ENCODE measurements at regions not wholly inside any gene's neighbourhood (a gene's known extent, or its start where the extent isn't known, plus 50 kb on each side); places are given as distances from the start of the nearest gene placed in this dataset.

DNA sequence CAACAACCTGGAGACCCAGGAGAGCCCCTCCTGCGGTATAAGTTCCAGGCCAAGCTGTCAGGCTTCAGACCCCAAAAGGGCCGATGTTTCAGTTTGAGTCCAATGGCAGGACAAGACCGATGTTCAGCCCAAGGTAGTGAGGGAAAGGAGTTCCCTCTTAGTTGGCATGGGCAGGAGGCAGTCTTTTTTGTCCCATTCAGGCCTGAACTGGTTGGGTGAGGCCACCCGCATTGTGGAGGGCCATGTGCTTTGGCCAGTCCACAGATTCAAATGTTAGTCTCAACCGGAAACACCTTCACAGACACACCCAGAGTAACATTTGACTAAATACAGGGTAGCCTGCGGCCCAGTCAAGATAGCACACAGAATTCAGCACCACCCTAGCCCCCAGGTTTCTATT, 89.6 kb upstream of the ANKRD10 start:
- peaks cover 5 to 18% (median 12%) of the 10 kb centered on the region in 7 donors for H3K9me3 Mint-ChIP-seq
- TF ChIP-seq, protein P1, sequence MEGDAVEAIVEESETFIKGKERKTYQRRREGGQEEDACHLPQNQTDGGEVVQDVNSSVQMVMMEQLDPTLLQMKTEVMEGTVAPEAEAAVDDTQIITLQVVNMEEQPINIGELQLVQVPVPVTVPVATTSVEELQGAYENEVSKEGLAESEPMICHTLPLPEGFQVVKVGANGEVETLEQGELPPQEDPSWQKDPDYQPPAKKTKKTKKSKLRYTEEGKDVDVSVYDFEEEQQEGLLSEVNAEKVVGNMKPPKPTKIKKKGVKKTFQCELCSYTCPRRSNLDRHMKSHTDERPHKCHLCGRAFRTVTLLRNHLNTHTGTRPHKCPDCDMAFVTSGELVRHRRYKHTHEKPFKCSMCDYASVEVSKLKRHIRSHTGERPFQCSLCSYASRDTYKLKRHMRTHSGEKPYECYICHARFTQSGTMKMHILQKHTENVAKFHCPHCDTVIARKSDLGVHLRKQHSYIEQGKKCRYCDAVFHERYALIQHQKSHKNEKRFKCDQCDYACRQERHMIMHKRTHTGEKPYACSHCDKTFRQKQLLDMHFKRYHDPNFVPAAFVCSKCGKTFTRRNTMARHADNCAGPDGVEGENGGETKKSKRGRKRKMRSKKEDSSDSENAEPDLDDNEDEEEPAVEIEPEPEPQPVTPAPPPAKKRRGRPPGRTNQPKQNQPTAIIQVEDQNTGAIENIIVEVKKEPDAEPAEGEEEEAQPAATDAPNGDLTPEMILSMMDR (IDR thresholded peaks at IDR 0.05): no peak
- intact Hi-C loops (cut with micrococcal nuclease): no loop called here
- Histone ChIP-seq H3K9me3 (replicated peaks in 1 of 2; ENCODE audit: control insufficient read depth in 1 of 2, insufficient read depth in 1 of 2, low read length in 2 of 2) (peaks cover 0 to 16% of the 10 kb centered on the region in 2 donors), H3K4me2 (replicated peaks; ENCODE audit: extremely low read depth, low read length, poor library complexity, severe bottlenecking) (no peak overlapping the region), H3K27me3 (ENCODE audit: control insufficient read depth in 2 of 2, insufficient read depth in 2 of 2, low read length in 2 of 2) (no peaks in the 10 kb centered on the region), H2AFZ (ENCODE audit: insufficient read depth, low read depth, low read length, poor library complexity, severe bottlenecking) (no peak overlapping the region), H4K20me1 (ENCODE audit: insufficient read depth, low read length) (no peaks in the 10 kb centered on the region), H3K79me2 (ENCODE audit: insufficient read depth, low read length) (no peaks in the 10 kb centered on the region), H3K4me1 (ENCODE audit: control insufficient read depth in 1 of 2, insufficient read depth in 2 of 2, low read length in 2 of 2) (no peaks in the 10 kb centered on the region), H3K36me3 (replicated peaks in 1 of 2; ENCODE audit: control insufficient read depth in 1 of 2, insufficient read depth in 2 of 2, low read length in 2 of 2) (no peaks in the 10 kb centered on the region), H3K9ac (ENCODE audit: insufficient read depth, low read length, poor library complexity, severe bottlenecking) (no peak overlapping the region), H3K27ac (ENCODE audit: low read depth in 1 of 2, low read length in 2 of 2) (no peak overlapping the region), H3K4me3 (replicated peaks in 1 of 3; ENCODE audit: low read depth in 2 of 3, low read length in 3 of 3) (no peak overlapping the region)
- H3K36me3 Mint-ChIP-seq: no peaks in the 10 kb centered on the region
- H3K27ac Mint-ChIP-seq: no peak overlapping the region
- H3K4me1 Mint-ChIP-seq: no peaks in the 10 kb centered on the region
- WGBS (ENCODE audit: insufficient coverage): 100% methylated on average over 4 of the region's 6 CpGs
- H3K4me3 Mint-ChIP-seq: no peak overlapping the region
- no peak for DNase-seq
- peaks cover 3 to 7% (median 5%) of the 10 kb centered on the region in 3 donors for H3K27me3 Mint-ChIP-seq (ENCODE audit: low read depth in 3 of 3)

DNA sequence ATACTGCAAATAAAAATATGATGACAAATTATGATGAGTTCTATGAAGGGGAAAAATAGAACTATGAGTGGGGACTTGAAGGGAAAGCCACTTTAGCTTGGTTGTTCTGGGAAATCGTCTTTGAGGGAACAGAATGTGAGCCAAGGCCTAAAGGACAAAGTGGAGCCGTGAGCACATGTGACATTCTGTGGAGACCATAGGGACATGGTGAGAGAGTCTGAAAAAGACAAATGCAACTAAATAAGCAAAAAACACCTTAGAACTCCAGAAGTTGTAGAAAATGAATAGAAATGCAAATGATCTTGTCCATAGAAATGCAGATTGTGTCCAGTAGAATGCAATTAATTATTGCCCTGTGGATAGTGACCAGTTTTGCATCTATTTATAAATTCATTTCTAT, 86.8 kb upstream of the ANKRD10 start:
- Histone ChIP-seq H4K20me1 (ENCODE audit: insufficient read depth, low read length) (no peaks in the 10 kb centered on the region), H3K4me3 (replicated peaks in 1 of 3; ENCODE audit: low read depth in 2 of 3, low read length in 3 of 3) (no peak overlapping the region), H3K4me2 (replicated peaks; ENCODE audit: extremely low read depth, low read length, poor library complexity, severe bottlenecking) (no peak overlapping the region), H2AFZ (ENCODE audit: insufficient read depth, low read depth, low read length, poor library complexity, severe bottlenecking) (no peak overlapping the region), H3K9ac (ENCODE audit: insufficient read depth, low read length, poor library complexity, severe bottlenecking) (no peak overlapping the region), H3K79me2 (ENCODE audit: insufficient read depth, low read length) (no peaks in the 10 kb centered on the region), H3K4me1 (ENCODE audit: control insufficient read depth in 1 of 2, insufficient read depth in 2 of 2, low read length in 2 of 2) (no peaks in the 10 kb centered on the region), H3K27ac (ENCODE audit: low read depth in 1 of 2, low read length in 2 of 2) (no peak overlapping the region), H3K9me3 (replicated peaks in 1 of 2; ENCODE audit: control insufficient read depth in 1 of 2, insufficient read depth in 1 of 2, low read length in 2 of 2) (peaks cover 0 to 9% of the 10 kb centered on the region in 2 donors), H3K36me3 (replicated peaks in 1 of 2; ENCODE audit: control insufficient read depth in 1 of 2, insufficient read depth in 2 of 2, low read length in 2 of 2) (no peaks in the 10 kb centered on the region), H3K27me3 (ENCODE audit: control insufficient read depth in 2 of 2, insufficient read depth in 2 of 2, low read length in 2 of 2) (no peaks in the 10 kb centered on the region)
- Mint-ChIP-seq H3K27me3 (ENCODE audit: low read depth in 3 of 3) (peaks cover 3 to 8% (median 7%) of the 10 kb centered on the region in 3 donors), H3K4me1 (no peaks in the 10 kb centered on the region), H3K27ac (no peak overlapping the region), H3K9me3 (peaks cover 2 to 11% (median 7%) of the 10 kb centered on the region in 7 donors), H3K4me3 (no peak overlapping the region), H3K36me3 (no peaks in the 10 kb centered on the region)
- intact Hi-C loops (cut with micrococcal nuclease): no loop called here
- DNase-seq: no peak
- 80% methylated on average over 1 of the region's 2 CpGs for WGBS (ENCODE audit: insufficient coverage)
- TF ChIP-seq, protein P1 (IDR thresholded peaks at IDR 0.05): no peak
